ENCODE measurements at regions not wholly inside any gene's neighbourhood (a gene's known extent, or its start where the extent isn't known, plus 50 kb on each side); places are given as distances from the start of the nearest gene placed in this dataset.

GRCh38 chr14:104371031-104371430, 208.5 kb upstream of the C14orf180 start:
- DNase-seq (ENCODE audit: low spot score) = no peak

DNA sequence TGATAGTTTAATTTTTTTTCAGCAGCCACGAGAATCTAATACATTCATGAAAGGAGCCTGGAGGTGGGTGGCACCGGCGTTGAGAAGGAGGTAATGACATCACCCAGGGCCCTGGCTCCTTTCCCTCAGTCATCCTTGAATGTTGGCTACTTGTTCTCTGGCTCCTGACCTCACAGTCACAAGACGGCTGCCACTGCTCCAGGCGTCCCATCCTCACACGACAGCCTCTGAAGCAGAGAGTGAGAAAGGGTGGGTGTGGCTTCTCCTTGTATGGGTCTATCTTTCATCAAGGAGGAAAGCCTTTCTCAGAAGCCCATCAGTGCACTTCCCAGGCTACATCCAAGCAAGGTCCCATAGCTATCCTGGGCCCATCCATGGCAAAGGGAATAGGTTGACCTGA, 207.6 kb upstream of the C14orf180 start:
- DNase-seq (ENCODE audit: low spot score) = no peak

DNA sequence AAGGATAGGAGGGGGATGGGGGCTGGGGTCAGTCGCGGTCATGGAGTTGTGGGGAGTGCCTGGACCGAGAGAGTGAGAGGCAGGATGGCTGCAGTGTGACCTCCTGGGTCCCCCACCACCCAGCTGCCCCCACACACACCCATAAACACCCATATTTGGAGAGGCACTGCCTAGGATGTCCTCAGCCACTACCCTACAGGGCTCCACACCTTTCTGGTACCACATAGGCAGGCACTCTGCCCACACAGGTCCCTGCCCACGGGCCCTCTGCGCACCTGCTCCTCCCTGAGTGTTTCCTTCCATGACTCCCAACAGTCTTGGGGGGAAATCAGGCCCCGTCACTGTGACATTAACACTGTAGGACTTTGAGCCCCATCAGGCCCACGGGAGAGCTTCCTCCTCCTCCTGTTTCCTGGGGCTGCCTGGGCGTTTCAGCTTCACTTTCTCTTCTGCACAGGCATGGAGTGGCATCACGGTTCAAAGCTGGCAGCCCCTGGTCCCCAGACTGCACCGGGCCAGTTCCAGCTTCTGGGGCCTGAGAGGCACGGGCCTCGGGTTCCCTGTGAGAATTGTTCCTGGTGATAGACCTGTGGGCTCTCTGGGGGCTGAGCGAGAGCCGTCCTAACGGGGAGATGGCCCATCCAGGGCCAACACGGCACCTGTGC, 207.0 kb upstream of the C14orf180 start:
- no peak for DNase-seq (ENCODE audit: low spot score)

- no peak for DNase-seq (ENCODE audit: low spot score)
Measured at GRCh38 chr14:104373055-104373854, 206.3 kb upstream of the C14orf180 start.

DNA sequence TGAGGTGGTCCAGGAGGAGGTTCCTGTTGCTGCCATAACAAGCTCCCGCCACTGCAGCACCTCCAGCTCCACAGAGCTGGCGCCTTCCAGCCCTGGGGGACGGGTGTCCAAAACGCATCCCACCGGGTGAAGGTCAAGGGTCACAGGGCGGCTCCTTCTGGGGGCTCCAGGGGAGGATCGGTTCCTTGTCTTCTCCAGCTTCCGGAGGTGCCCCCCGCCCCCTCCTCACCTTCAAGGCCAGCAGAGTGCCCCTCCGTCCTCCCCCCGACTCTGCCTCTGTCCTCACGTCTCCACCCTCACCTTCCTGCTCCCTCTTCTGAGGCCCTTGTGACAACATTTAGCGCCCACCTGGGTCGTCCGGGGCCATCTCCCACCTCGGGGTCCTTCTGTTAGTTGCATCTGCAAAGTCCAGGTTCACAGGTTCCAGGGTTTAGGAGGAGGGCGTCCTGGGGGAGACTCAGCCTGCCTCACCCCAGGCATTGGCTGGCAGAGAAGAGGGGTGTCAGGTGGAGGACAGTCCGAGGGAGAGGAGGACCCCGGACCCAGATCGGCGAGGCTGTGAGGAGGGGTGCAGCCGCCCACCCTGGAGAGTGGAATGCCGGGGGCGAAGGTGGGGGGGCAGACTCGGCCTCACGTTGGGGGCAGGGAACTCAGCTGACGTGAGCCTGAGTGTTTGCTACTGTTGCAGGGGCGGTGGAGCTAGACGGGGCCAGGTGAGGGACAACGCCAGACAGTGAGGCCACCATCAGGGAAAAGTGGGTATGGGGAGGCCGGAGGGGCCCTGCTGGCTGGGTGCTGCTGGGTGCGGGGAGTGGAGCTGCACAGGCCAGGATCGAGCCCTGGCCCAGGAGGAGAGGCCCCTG, 205.5 kb upstream of the C14orf180 start:
- no peak for DNase-seq (ENCODE audit: low spot score)

- no peak for DNase-seq (ENCODE audit: low spot score)
Measured at GRCh38 chr14:104374718-104375080, 204.9 kb upstream of the C14orf180 start.

DNA sequence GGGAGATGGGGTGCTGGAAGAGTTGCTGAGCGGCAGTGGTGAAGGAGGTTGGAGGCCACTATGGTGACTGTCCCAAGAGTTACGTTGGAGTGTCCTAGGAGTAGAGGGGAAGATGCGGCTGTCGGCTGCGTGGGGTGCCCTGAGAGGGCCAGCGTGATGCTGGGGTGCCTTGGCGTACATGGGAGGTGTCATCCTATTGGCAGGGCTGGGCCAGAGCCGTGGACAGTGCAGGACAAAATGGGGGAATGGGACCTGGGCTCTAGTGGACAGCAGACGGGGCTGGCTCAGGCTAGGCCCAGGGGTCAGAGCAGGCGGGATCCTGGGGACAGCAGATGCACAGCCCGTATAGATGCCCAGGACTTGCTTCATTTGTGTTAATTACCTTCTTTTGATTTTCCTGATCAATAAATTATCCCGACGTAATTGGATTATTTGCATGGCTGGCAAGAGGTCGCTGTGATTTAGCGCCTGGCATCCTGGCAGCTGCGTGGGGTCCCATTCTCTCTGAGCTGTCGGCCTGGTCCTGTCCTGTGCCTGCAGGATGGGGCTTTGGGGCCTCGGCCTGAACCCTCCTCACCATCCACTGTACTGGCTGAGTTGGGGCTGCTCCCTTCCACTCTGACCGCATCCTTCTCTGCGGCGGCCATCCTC, 203.9 kb upstream of the C14orf180 start:
- DNase-seq (ENCODE audit: low spot score) = no peak

DNA sequence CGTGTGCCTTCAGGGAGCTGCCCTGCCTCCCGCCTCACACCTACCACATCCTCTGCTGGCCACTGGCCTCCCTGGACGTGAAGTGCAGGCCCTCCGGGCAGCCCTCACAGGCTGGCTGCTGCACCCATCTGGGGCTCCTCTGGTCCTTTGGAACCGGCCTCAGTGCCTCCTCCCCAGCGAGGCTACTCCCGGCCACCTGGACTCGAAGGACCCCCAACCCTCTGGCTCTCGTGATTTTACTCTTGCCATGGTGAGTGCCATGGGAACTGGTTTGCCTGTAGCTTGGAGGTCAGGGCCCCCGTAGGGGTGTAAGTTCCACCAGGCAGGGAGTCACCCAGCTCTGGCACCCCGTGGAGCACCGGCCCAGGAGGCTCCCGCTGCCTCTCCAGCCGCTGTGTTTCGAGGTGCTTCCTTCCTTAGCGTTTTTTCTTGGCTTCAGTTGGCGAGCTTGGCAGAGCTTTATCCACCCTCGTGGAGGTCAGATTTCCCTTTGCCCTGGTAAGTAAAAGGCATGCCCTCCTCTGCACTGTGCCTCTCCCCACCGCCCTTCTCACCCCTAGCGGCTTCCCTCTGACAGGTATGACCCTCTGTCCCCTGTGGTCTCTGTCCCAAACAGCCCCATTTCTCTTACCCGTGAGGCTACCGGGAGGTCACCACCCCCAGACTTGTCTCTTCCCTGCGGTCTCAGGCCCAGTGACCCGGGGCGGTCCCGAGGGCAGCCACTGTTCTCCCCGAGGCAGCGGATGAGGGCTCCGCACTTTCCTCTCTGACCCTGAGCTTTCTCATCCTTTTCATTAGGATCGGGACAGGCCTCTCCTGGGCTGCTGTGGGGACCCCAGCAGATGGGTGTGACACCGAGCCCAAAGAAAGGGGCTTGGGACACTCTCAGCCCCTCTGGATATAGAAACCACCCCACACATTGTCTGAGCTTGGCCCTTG, 203.1 kb upstream of the C14orf180 start:
- DNase-seq (ENCODE audit: low spot score) = no peak

DNA sequence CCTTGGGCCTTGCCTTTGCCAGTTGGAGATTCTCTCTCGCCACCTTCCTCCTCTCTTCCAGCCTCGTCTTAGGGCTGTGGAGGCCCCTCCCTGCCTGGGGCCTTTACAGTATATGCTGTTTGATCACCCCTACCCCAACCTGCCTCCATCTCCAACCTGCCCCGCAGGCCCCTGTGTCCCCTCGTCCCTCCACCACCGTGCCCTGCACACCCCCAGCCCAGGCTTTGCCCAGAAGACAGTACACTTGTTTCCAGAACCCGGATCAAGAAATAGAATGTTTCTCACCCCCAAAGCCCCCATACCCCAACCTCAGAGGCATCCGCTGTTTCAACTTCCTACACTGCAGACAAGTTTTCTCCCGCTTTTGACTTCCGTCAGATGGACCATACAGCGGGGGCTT, 202.3 kb upstream of the C14orf180 start:
- no peak for DNase-seq (ENCODE audit: low spot score)

DNA sequence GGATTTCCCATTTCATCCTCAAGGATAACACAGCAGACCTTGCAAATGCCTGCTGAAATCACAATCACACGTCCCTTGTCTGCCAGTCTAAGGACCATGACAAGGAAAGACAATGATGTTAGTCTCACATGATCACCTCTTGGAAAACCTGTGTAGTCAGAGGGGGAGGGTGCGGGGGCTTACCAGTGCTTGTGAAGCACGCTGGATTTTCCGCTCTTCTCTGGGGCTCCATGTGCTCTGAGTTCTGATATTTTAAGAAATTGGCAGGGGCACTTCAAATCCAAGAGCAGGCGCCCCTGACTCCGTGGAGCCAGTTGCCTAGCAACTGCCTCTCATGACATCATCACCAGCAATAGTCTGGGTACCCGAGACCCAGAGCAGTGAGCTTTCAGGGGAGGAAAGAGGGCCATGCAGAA, 200.9 kb upstream of the C14orf180 start:
- DNase-seq (ENCODE audit: low spot score) = no peak

- DNase-seq (ENCODE audit: low spot score) = no peak
Measured at GRCh38 chr14:104382361-104383087, 197.0 kb upstream of the C14orf180 start.

DNA sequence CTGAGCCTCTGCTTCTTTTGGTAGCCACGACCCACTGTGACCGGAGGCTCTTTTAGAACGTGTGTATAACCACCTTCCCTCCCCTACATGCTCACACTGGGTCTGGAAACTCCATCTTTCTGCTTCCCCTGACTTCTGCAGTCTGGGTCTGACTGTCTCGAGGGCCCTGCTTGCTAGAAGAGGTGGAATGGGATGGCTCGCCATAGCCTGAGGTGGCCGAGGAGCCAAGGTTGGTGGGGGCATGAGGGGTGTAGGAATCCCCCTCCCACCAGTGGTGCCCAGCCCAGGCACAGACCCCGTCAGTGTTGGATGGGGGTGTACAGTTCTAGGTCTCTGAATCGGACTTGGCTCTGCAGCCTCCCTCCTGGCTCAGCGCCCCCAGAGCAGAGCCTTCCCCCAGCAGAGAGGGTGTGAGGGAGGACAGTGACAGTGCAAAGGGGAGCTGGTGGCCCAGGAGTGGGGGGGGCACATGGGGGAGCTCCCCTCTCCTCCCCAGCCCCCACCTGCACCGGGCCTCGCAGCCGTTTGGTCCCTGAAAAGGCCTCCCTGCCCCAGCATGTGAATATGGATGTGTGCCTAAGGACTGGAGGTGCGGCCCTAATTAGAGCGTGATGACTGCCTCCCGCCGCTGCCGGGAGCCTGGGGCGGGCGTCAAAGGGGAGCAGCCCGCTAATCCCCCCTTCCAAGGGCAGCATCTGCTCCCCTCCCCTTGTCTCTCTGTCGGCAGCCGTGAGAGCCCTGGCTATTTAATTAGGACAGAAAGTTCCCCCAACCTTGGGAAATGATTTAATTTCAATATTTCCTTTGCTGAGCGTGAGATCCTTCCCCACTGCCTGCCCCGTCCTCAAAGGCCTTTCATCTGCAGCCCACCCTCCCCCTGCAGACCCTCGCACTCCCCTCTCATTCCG, 196.2 kb upstream of the C14orf180 start:
- DNase-seq (ENCODE audit: low spot score) = no peak

GRCh38 chr14:104383996-104384775, 195.4 kb upstream of the C14orf180 start:
- DNase-seq (ENCODE audit: low spot score) = no peak

GRCh38 chr14:104384776-104385071, 194.8 kb upstream of the C14orf180 start:
- no peak for DNase-seq (ENCODE audit: low spot score)

DNA sequence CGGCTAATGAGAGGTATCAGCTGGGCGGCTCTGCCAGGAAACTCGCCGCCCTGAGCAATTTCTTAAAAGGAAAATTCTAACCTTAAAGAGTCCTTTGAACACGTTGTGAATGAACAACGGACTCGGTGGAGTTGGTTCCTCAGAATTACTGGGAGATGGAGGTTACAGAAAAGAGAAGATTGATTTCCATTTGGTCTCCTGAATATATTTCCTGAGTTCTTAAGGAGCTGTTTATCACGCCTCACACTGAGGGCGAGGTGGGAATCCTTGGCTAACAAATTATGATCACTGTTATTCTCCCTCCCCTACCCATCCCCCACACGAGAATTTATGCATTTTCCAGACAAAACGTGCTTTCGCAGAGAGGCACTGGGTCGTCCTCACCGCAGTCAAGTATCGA, 194.5 kb upstream of the C14orf180 start:
- no peak for DNase-seq (ENCODE audit: low spot score)

DNA sequence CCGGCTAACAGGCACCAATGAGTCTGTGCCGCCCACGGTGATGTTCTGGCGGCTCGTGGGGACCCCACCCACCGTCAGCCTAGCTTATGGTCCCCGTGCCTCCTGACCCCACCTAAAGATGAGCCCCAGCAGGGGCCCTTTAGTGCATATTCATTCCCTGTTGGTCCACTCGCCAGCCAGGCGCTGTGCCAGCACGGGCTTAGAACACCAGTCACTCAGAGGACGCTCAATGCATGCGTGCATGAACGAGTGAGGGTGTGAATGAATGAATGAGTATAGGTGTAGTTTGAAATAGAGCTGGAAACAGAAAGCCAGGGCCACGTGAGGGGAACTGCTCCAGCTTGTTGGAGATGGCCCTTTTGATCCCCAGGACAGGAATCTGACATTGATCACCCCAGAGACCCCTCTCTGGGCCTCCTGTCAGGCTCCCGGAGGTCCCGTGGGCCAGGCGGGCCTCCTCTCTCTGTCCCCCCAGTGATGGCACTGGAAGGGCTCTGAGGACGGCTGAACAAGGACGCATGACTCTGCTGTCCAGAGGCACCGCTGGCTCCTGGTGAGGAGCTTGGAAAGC, 193.9 kb upstream of the C14orf180 start:
- DNase-seq (ENCODE audit: low spot score) = no peak

GRCh38 chr14:104386151-104386841, 193.3 kb upstream of the C14orf180 start:
- no peak for DNase-seq (ENCODE audit: low spot score)
